ENCODE measurements at regions not wholly inside any gene's neighbourhood (a gene's known extent, or its start where the extent isn't known, plus 50 kb on each side); places are given as distances from the start of the nearest gene placed in this dataset.
"Not testable (repeated sequence)": the region's sequence is repeated elsewhere in the genome, so short reads cannot be mapped to it uniquely, and the experiment has no call there.

DNA sequence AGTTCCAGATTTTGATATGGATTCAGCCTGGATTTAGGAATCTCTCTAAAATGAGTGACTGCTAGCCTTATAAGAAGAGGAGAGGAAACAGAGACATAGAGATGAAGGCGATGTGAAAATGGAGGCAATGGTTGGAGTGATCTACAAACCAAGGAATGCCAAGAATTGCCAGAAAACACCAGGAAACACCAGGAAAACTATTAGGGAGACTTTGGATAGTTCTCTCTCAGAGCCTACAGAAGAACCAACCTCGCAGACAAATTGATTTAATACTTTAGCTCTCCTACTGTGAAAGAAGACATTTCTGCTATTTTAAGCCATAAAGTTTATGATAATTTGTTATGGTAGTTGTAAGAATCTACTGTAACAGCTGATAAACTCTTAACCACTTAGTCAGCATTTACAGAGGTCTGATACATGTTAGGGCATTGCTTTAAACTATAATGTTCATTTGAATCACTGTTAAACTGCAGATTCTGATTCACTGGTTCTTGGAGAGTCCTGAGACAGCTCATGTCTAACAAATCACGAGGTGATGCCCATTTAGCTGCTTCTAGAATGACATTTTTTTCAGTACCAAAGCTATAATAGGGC is 1702.6 kb upstream of the LRRTM1 start:
- Mint-ChIP-seq H3K36me3 (no peaks in the 10 kb centered on the region), H3K27me3 (no peaks in the 10 kb centered on the region), H3K27ac (no peak overlapping the region), H3K4me1 (ENCODE audit: low read depth) (no peaks in the 10 kb centered on the region), H3K4me3 (no peak overlapping the region), H3K9me3 (peaks cover 22% of the 10 kb centered on the region)
- ChIA-PET CTCF (no interaction called here), POLR2A (no interaction called here)
- intact Hi-C loops (cut with micrococcal nuclease), result no loop called here
- no peak for DNase-seq

DNA sequence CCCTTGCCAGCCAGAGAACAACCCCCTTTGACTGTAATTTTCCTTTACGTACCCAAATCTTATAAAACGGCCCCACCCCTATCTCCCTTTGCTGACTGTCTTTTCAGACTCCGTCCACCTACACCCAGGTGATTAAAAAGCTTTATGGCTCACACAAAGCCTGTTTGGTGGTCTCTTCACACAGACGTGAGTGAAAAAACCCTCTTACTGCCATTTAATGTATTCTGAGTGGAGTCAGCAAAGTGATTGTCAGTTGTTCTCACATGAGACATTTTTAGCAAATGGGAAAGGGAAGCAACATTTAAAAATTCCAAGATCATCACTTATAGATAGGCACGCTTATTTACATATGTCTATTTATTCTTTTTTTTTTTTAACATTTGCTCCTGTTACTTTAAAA is 1701.3 kb upstream of the LRRTM1 start:
- intact Hi-C loops (cut with micrococcal nuclease); POLR2A ChIA-PET; DNase-seq; H3K4me3 Mint-ChIP-seq; H3K4me1 Mint-ChIP-seq (ENCODE audit: low read depth); H3K27me3 Mint-ChIP-seq; H3K27ac Mint-ChIP-seq; H3K36me3 Mint-ChIP-seq; CTCF ChIA-PET: not testable (repeated sequence)
- H3K9me3 Mint-ChIP-seq, result peaks cover 21% of the 10 kb centered on the region

DNA sequence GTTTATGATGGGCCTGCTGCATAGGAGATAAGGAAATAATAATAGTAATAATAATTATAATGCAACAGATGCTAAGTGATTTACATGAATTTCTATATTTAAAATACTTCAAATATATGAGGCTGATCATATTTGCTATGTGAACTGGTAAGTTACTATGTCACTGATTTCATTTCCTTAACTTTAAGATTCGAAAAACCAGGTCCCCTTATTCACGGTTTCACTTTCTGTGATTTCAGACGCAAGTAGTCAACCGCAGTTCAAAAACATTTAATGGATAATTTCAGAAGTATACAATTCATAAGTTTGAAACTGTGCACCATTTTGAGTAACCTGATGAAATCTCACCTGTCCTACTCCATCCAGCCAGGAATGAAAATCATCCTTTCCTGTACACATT is 1697.1 kb upstream of the LRRTM1 start:
- Mint-ChIP-seq H3K9me3 (peaks cover 19% of the 10 kb centered on the region), H3K4me1 (ENCODE audit: low read depth) (no peaks in the 10 kb centered on the region), H3K4me3 (no peak overlapping the region), H3K27ac (no peak overlapping the region), H3K27me3 (no peaks in the 10 kb centered on the region), H3K36me3 (no peaks in the 10 kb centered on the region)
- no peak for DNase-seq
- POLR2A ChIA-PET, result no interaction called here
- CTCF ChIA-PET, result no interaction called here
- intact Hi-C loops (cut with micrococcal nuclease), result loop anchor here (5.0 kb wide), 1 partner anchor 839 kb away; no protein-coding TSS in a partner anchor

GRCh38 chr2:82000606-82001005 is 1696.1 kb upstream of the LRRTM1 start:
- POLR2A ChIA-PET, result no interaction called here
- Mint-ChIP-seq H3K4me1 (ENCODE audit: low read depth) (no peaks in the 10 kb centered on the region), H3K9me3 (peaks cover 20% of the 10 kb centered on the region), H3K27me3 (no peaks in the 10 kb centered on the region), H3K36me3 (no peaks in the 10 kb centered on the region), H3K27ac (no peak overlapping the region), H3K4me3 (no peak overlapping the region)
- DNase-seq, result no peak
- CTCF ChIA-PET, result interaction anchor here (0.7 kb wide), 1 partner anchor 45 kb away, joined by 4 read pairs; no protein-coding TSS in a partner anchor
- intact Hi-C loops (cut with micrococcal nuclease), result loop anchor here (5.0 kb wide), 1 partner anchor 838 kb away; no protein-coding TSS in a partner anchor

DNA sequence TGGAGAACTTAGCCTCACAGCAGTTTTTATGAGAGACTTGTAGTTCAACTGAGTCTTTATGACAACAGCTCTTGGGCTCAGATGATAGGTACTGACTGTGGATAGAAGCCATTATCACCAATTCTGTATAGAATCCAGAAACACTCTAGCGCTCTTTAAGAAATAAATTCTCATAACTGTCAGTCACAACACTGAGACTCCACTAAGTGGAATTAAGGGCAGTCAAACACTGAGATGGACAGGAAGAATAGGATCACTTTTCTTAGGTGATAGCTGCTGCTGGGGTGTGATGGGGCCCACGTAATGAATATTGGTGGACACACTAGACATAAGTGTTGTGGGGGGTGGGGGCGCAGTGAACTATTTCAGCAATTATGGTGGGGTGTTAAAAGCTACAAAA is 1691.8 kb upstream of the LRRTM1 start:
- intact Hi-C loops (cut with micrococcal nuclease), result no loop called here
- H3K27me3 Mint-ChIP-seq, result no peaks in the 10 kb centered on the region

DNA sequence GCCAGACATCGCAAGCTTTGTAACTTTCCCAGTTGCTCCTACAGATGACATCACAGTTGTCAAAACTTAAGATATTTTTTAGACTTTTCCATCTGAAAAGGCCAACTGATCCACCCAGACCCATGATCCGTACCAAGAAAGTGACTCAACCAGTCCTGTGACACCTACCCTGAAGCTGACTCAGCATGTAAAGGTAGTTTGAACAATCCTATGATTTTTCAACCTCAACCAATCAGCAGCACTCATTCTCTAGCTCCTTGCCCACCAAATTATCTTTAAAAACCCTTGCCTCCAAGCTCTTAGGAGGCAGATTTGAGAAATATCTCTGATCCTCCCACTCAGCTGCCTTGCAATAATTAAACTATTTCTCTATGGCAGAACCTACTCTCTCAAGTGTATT is 1686.7 kb upstream of the LRRTM1 start:
- no peak for DNase-seq
- Mint-ChIP-seq H3K27me3 (no peaks in the 10 kb centered on the region), H3K27ac (no peak overlapping the region), H3K4me3 (no peak overlapping the region), H3K36me3 (no peaks in the 10 kb centered on the region), H3K9me3 (peaks cover 22% of the 10 kb centered on the region), H3K4me1 (ENCODE audit: low read depth) (no peaks in the 10 kb centered on the region)
- ChIA-PET CTCF (no interaction called here), POLR2A (no interaction called here)
- intact Hi-C loops (cut with micrococcal nuclease), result no loop called here

More for the DNA sequence above, 1691.8 kb upstream of the LRRTM1 start:
- Mint-ChIP-seq H3K4me1 (ENCODE audit: low read depth) (no peaks in the 10 kb centered on the region), H3K27ac (no peak overlapping the region), H3K9me3 (peaks cover 30% of the 10 kb centered on the region), H3K36me3 (no peaks in the 10 kb centered on the region), H3K4me3 (no peak overlapping the region)
- CTCF ChIA-PET, result no interaction called here
- no peak for DNase-seq
- POLR2A ChIA-PET, result no interaction called here

DNA sequence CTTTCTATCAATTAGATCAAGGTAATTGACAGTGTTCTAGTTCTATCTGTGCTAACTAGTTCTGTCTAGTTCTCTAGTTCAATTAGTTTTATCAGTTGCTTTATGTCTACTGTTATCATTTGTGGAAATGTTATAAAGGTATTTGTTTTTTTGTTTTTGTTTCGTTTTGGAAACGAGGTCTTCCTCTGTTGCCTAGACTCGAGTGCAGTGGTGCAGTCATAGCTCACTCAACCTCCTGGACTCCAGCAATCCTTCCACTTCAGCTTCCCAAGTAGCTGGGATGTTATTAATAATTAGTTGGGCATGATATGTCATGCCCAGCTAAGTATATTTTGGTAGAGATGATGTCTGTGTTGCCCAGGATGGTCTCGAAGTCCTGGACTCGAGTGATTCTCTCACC is 1682.8 kb upstream of the LRRTM1 start:
- CTCF ChIA-PET, result no interaction called here
- Mint-ChIP-seq H3K4me1 (ENCODE audit: low read depth) (no peaks in the 10 kb centered on the region), H3K4me3 (no peak overlapping the region), H3K27ac (no peak overlapping the region), H3K9me3 (peaks cover 20% of the 10 kb centered on the region), H3K27me3 (no peaks in the 10 kb centered on the region), H3K36me3 (no peaks in the 10 kb centered on the region)
- intact Hi-C loops (cut with micrococcal nuclease), result no loop called here
- POLR2A ChIA-PET, result no interaction called here
- DNase-seq, result no peak

GRCh38 chr2:81984969-81985637 is 1680.6 kb upstream of the LRRTM1 start:
- no peak overlapping the region for H3K4me3 Mint-ChIP-seq
- ChIA-PET CTCF (no interaction called here), POLR2A (no interaction called here)
- no peaks in the 10 kb centered on the region for H3K27me3 Mint-ChIP-seq
- no peaks in the 10 kb centered on the region for H3K4me1 Mint-ChIP-seq (ENCODE audit: low read depth)
- no peak for DNase-seq
- H3K9me3 Mint-ChIP-seq, result peaks cover 22% of the 10 kb centered on the region
- H3K36me3 Mint-ChIP-seq, result no peaks in the 10 kb centered on the region
- no peak overlapping the region for H3K27ac Mint-ChIP-seq
- intact Hi-C loops (cut with micrococcal nuclease), result no loop called here

DNA sequence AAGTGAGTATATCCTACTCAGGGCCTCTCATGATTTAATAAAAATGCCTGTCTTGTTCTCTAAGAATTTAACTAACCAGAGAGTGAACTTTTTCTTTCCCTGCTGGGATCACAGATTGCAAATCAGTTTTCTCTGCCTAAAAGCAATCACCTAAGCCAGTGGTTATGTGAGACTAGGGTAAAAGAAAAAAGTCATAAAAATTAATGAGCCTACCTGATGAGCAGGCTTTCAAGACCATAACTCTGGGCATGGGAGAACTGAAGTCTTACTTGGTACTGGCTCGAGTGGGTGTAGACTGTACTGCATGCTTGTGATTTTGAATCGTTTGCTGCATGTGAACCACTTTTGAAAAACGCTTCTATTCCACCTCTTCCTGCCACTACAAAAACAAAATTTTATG is 1677.0 kb upstream of the LRRTM1 start:
- H3K27ac Mint-ChIP-seq, result no peak overlapping the region
- H3K4me1 Mint-ChIP-seq (ENCODE audit: low read depth), result no peaks in the 10 kb centered on the region
- H3K36me3 Mint-ChIP-seq, result no peaks in the 10 kb centered on the region
- H3K27me3 Mint-ChIP-seq, result no peaks in the 10 kb centered on the region
- ChIA-PET POLR2A (no interaction called here), CTCF (no interaction called here)
- DNase-seq, result no peak
- no peak overlapping the region for H3K4me3 Mint-ChIP-seq
- intact Hi-C loops (cut with micrococcal nuclease), result no loop called here
- H3K9me3 Mint-ChIP-seq, result peaks cover 32% of the 10 kb centered on the region

DNA sequence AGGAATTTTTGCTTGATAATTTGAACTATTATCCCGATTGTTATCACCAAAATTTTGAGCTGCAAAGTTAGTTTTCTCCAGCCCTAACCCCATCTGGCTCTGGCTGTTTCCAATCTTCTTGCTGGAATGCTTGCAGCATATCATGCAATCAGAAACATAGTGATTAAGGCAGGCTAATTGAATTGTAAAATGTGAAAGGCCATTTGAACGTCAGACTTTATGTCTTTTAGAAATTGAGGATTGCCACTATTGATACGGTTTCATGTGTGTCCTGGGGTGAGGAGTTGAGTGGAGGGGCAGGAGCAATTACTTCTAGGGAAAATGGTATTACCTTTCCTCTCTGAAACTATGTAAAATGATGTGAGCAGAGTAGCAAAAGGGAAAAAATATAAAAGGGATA is 1674.5 kb upstream of the LRRTM1 start:
- intact Hi-C loops (cut with micrococcal nuclease), result no loop called here
- Mint-ChIP-seq H3K27ac (no peak overlapping the region), H3K4me1 (ENCODE audit: low read depth) (no peaks in the 10 kb centered on the region), H3K4me3 (no peak overlapping the region), H3K36me3 (no peaks in the 10 kb centered on the region), H3K27me3 (no peaks in the 10 kb centered on the region), H3K9me3 (peaks cover 31% of the 10 kb centered on the region)
- ChIA-PET POLR2A (no interaction called here), CTCF (no interaction called here)
- DNase-seq, result no peak

- Mint-ChIP-seq H3K36me3 (no peaks in the 10 kb centered on the region), H3K4me3 (no peak overlapping the region), H3K27ac (no peak overlapping the region), H3K27me3 (no peaks in the 10 kb centered on the region), H3K4me1 (ENCODE audit: low read depth) (no peaks in the 10 kb centered on the region), H3K9me3 (peaks cover 27% of the 10 kb centered on the region)
- CTCF ChIA-PET, result no interaction called here
- POLR2A ChIA-PET, result no interaction called here
- intact Hi-C loops (cut with micrococcal nuclease), result no loop called here
- DNase-seq, result no peak
Observed at GRCh38 chr2:81976998-81977397, 1672.4 kb upstream of the LRRTM1 start.

DNA sequence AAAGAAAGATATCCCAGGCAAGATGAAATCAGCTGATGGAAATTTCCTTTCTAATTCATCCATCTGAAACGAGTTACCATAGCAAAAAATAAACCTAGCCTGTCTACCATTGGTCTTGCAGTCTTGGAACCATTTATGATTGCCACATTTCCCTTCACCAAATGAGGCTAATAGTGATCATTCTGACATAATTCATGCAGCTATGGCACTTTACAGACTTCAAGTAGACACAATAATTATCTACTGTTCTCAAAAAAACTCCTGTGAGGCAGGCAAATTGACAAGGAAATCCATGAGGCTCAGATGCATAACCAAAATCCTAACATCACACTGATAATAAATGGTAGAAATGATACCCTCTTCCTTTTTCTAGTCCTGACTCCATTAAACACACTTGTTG is 1669.7 kb upstream of the LRRTM1 start:
- CTCF ChIA-PET, result no interaction called here
- Mint-ChIP-seq H3K9me3 (peaks cover 21% of the 10 kb centered on the region), H3K36me3 (no peaks in the 10 kb centered on the region), H3K4me1 (ENCODE audit: low read depth) (no peaks in the 10 kb centered on the region), H3K27me3 (no peaks in the 10 kb centered on the region), H3K27ac (no peak overlapping the region), H3K4me3 (no peak overlapping the region)
- no peak for DNase-seq
- POLR2A ChIA-PET, result no interaction called here
- intact Hi-C loops (cut with micrococcal nuclease), result no loop called here

DNA sequence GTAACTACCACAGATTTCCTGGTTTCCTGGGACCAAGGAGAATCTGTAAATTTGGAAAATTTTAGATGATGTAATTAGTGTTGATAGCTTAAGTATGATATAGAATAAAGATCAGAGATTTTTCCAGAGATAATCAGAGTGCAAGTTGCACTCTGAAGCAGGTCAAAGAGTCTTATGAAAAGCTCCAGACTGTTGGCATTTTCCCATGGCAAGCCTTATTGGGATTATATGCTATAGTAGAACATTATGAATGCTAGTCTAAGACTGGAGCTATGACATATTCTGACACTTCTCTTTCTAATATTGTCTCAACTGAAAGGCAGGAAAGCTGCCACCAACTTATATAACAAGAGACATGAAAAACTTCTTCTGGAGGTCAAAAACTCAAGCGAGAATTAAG is 1638.3 kb upstream of the LRRTM1 start:
- Mint-ChIP-seq H3K36me3 (no peaks in the 10 kb centered on the region), H3K27me3 (no peaks in the 10 kb centered on the region), H3K27ac (no peak overlapping the region), H3K9me3 (peaks cover 32% of the 10 kb centered on the region), H3K4me3 (no peak overlapping the region), H3K4me1 (ENCODE audit: low read depth) (no peaks in the 10 kb centered on the region)
- DNase-seq, result no peak
- intact Hi-C loops (cut with micrococcal nuclease), result no loop called here
- CTCF ChIA-PET, result no interaction called here
- POLR2A ChIA-PET, result no interaction called here

Measured in activated CD4-positive, alpha-beta memory T cell treated with anti-CD3 and anti-CD28 coated beads for 36 hours (primary cell).